WTC11 (cell line): ENCODE measurements at regions not wholly inside any gene's neighbourhood (a gene's known extent, or its start where the extent isn't known, plus 50 kb on each side); places are given as distances from the start of the nearest gene placed in this dataset.

Experiments
- ATF2 ChIP-seq: sonication (generic); formaldehyde crosslinking; IDR thresholded peaks from 2 replicates; pipeline ENCODE4 v1.8.1; 2022; ENCODE audit warnings: low read depth, missing genetic modification reagents, borderline replicate concordance
- FOXP4 ChIP-seq: sonication (generic); formaldehyde crosslinking; IDR thresholded peaks from 2 replicates; pipeline ENCODE4 v1.8.0; 2022; ENCODE audit warnings: mild to moderate bottlenecking, missing genetic modification reagents
- JUN ChIP-seq: sonication (generic); formaldehyde crosslinking; IDR thresholded peaks from 2 replicates; pipeline ENCODE4 v1.8.0; 2023; ENCODE audit warnings: mild to moderate bottlenecking, missing genetic modification reagents
- PRRX2 ChIP-seq: fragments of 250-450 bp; sonication (Bioruptor Pico); IDR thresholded peaks from 2 replicates; pipeline ENCODE4 v1.8.0; 2021; ENCODE audit warnings: mild to moderate bottlenecking
- SMAD4 ChIP-seq: sonication (generic); formaldehyde crosslinking; IDR thresholded peaks from 2 replicates; pipeline ENCODE4 v1.8.0; 2022; ENCODE audit warnings: mild to moderate bottlenecking, missing genetic modification reagents
- TP53 ChIP-seq: sonication (generic); formaldehyde crosslinking; IDR thresholded peaks from 2 replicates; pipeline ENCODE4 v1.8.1; 2023; ENCODE audit warnings: mild to moderate bottlenecking, missing genetic modification reagents
- ZSCAN18 ChIP-seq: fragments of 250-450 bp; sonication (Bioruptor Pico); IDR thresholded peaks from 2 replicates; pipeline ENCODE4 v2.1.2; 2022; ENCODE audit warnings: mild to moderate bottlenecking, moderate library complexity
- TF ChIP-seq, protein P1 (sequence below): fragments of 200-600 bp; IDR thresholded peaks from 2 replicates; pipeline ENCODE4 v1.8.0; 2022; ENCODE audit warnings: antibody characterized with exemption

- TF ChIP-seq ATF2 (CRISPR knock-in tag), result no peak
- no peak for TF ChIP-seq FOXP4
- no peak for TF ChIP-seq PRRX2 (CRISPR knock-in tag)
- TF ChIP-seq ZSCAN18 (CRISPR knock-in tag), result no peak
- TF ChIP-seq TP53 (CRISPR knock-in tag), result no peak
- TF ChIP-seq, protein P1, sequence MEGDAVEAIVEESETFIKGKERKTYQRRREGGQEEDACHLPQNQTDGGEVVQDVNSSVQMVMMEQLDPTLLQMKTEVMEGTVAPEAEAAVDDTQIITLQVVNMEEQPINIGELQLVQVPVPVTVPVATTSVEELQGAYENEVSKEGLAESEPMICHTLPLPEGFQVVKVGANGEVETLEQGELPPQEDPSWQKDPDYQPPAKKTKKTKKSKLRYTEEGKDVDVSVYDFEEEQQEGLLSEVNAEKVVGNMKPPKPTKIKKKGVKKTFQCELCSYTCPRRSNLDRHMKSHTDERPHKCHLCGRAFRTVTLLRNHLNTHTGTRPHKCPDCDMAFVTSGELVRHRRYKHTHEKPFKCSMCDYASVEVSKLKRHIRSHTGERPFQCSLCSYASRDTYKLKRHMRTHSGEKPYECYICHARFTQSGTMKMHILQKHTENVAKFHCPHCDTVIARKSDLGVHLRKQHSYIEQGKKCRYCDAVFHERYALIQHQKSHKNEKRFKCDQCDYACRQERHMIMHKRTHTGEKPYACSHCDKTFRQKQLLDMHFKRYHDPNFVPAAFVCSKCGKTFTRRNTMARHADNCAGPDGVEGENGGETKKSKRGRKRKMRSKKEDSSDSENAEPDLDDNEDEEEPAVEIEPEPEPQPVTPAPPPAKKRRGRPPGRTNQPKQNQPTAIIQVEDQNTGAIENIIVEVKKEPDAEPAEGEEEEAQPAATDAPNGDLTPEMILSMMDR, result no peak
- TF ChIP-seq SMAD4 (CRISPR knock-in tag), result no peak
- TF ChIP-seq JUN (CRISPR knock-in tag), result no peak
Observed at GRCh38 chr4:129565214-129565613, 469.3 kb downstream of the C4orf33 start.
